ENCODE measurements at regions not wholly inside any gene's neighbourhood (a gene's known extent, or its start where the extent isn't known, plus 50 kb on each side); places are given as distances from the start of the nearest gene placed in this dataset.

- H3K27ac Mint-ChIP-seq: no peak overlapping the region
- no peak overlapping the region for H3K4me3 Mint-ChIP-seq
- H3K27me3 ChIP-seq (ENCODE audit: control insufficient read depth in 2 of 2, insufficient read depth in 2 of 2, low read length in 2 of 2): no peaks in the 10 kb centered on the region
- H3K9me3 ChIP-seq (replicated peaks in 1 of 2; ENCODE audit: control insufficient read depth in 1 of 2, insufficient read depth in 1 of 2, low read length in 2 of 2): no peaks in the 10 kb centered on the region
- peaks cover 0 to 2% (median 0%) of the 10 kb centered on the region in 7 donors for H3K9me3 Mint-ChIP-seq
- H3K79me2 ChIP-seq (ENCODE audit: insufficient read depth, low read length): no peaks in the 10 kb centered on the region
- peaks cover 0 to 3% (median 3%) of the 10 kb centered on the region in 3 donors for H3K27me3 Mint-ChIP-seq (ENCODE audit: low read depth in 3 of 3)
- TF ChIP-seq, protein P1, sequence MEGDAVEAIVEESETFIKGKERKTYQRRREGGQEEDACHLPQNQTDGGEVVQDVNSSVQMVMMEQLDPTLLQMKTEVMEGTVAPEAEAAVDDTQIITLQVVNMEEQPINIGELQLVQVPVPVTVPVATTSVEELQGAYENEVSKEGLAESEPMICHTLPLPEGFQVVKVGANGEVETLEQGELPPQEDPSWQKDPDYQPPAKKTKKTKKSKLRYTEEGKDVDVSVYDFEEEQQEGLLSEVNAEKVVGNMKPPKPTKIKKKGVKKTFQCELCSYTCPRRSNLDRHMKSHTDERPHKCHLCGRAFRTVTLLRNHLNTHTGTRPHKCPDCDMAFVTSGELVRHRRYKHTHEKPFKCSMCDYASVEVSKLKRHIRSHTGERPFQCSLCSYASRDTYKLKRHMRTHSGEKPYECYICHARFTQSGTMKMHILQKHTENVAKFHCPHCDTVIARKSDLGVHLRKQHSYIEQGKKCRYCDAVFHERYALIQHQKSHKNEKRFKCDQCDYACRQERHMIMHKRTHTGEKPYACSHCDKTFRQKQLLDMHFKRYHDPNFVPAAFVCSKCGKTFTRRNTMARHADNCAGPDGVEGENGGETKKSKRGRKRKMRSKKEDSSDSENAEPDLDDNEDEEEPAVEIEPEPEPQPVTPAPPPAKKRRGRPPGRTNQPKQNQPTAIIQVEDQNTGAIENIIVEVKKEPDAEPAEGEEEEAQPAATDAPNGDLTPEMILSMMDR (IDR thresholded peaks at IDR 0.05): no peak
- no peak for DNase-seq
- H3K4me3 ChIP-seq (replicated peaks in 1 of 3; ENCODE audit: low read depth in 2 of 3, low read length in 3 of 3): no peak overlapping the region
- no peaks in the 10 kb centered on the region for H3K36me3 Mint-ChIP-seq
- H3K4me1 ChIP-seq (ENCODE audit: control insufficient read depth in 1 of 2, insufficient read depth in 2 of 2, low read length in 2 of 2): no peaks in the 10 kb centered on the region
- no peak overlapping the region for H3K27ac ChIP-seq (ENCODE audit: low read depth in 1 of 2, low read length in 2 of 2)
- no peaks in the 10 kb centered on the region for H3K36me3 ChIP-seq (replicated peaks in 1 of 2; ENCODE audit: control insufficient read depth in 1 of 2, insufficient read depth in 2 of 2, low read length in 2 of 2)
- no peaks in the 10 kb centered on the region for H3K4me1 Mint-ChIP-seq
- no peaks in the 10 kb centered on the region for H4K20me1 ChIP-seq (ENCODE audit: insufficient read depth, low read length)
- H3K9ac ChIP-seq (ENCODE audit: insufficient read depth, low read length, poor library complexity, severe bottlenecking): no peak overlapping the region
- no peak overlapping the region for H3K4me2 ChIP-seq (replicated peaks; ENCODE audit: extremely low read depth, low read length, poor library complexity, severe bottlenecking)
- no peak overlapping the region for H2AFZ ChIP-seq (ENCODE audit: insufficient read depth, low read depth, low read length, poor library complexity, severe bottlenecking)
- intact Hi-C loops (cut with micrococcal nuclease): no loop called here
- 83% methylated on average over 1 of the region's 2 CpGs for WGBS (ENCODE audit: insufficient coverage)
Measured at GRCh38 chr12:88867510-88867909, 287.2 kb upstream of the KITLG start.

DNA sequence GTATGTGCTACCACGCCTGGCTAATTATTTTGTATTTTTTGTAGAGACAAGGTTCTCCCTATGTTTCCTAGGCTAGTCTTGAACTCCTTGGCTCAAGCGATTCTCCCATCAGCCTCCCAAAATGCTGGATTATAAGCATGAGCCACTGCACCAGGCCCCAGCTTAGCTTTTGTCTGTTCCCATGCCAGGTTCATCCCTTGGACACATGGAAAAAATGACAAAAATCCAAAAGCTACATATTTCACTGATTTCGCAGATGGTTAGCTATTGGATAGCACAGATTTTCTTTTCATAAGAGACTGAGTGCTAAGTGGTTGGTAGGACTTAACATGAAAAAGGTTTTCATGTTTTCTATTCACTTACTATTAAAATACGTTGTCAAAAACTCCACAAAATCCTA is 286.6 kb upstream of the KITLG start:
- intact Hi-C loops (cut with micrococcal nuclease): no loop called here
- WGBS (ENCODE audit: insufficient coverage): 86% methylated on average over 1 of the region's 4 CpGs
- peaks cover 0 to 3% (median 3%) of the 10 kb centered on the region in 3 donors for H3K27me3 Mint-ChIP-seq (ENCODE audit: low read depth in 3 of 3)
- H2AFZ ChIP-seq (ENCODE audit: insufficient read depth, low read depth, low read length, poor library complexity, severe bottlenecking): no peak overlapping the region
- H3K4me2 ChIP-seq (replicated peaks; ENCODE audit: extremely low read depth, low read length, poor library complexity, severe bottlenecking): no peak overlapping the region
- H3K27ac Mint-ChIP-seq: peak overlapping the region in 1 of 7 donors; percentile 62
- no peak overlapping the region for H3K4me3 Mint-ChIP-seq
- H3K9ac ChIP-seq (ENCODE audit: insufficient read depth, low read length, poor library complexity, severe bottlenecking): no peak overlapping the region
- no peak overlapping the region for H3K27ac ChIP-seq (ENCODE audit: low read depth in 1 of 2, low read length in 2 of 2)
- no peaks in the 10 kb centered on the region for H3K4me1 Mint-ChIP-seq
- H3K4me1 ChIP-seq (ENCODE audit: control insufficient read depth in 1 of 2, insufficient read depth in 2 of 2, low read length in 2 of 2): no peaks in the 10 kb centered on the region
- TF ChIP-seq, protein P1 (IDR thresholded peaks at IDR 0.05): no peak
- no peaks in the 10 kb centered on the region for H3K36me3 ChIP-seq (replicated peaks in 1 of 2; ENCODE audit: control insufficient read depth in 1 of 2, insufficient read depth in 2 of 2, low read length in 2 of 2)
- H3K9me3 Mint-ChIP-seq: peaks cover 0 to 2% (median 0%) of the 10 kb centered on the region in 7 donors
- no peaks in the 10 kb centered on the region for H4K20me1 ChIP-seq (ENCODE audit: insufficient read depth, low read length)
- DNase-seq: no peak
- no peaks in the 10 kb centered on the region for H3K9me3 ChIP-seq (replicated peaks in 1 of 2; ENCODE audit: control insufficient read depth in 1 of 2, insufficient read depth in 1 of 2, low read length in 2 of 2)
- no peaks in the 10 kb centered on the region for H3K79me2 ChIP-seq (ENCODE audit: insufficient read depth, low read length)
- no peaks in the 10 kb centered on the region for H3K36me3 Mint-ChIP-seq
- H3K4me3 ChIP-seq (replicated peaks in 1 of 3; ENCODE audit: low read depth in 2 of 3, low read length in 3 of 3): no peak overlapping the region
- H3K27me3 ChIP-seq (ENCODE audit: control insufficient read depth in 2 of 2, insufficient read depth in 2 of 2, low read length in 2 of 2): no peaks in the 10 kb centered on the region

Measured in CD14-positive monocyte (primary cell).